Lower lobe of right lung (tissue), 2 donors: ENCODE measurements at regions not wholly inside any gene's neighbourhood (a gene's known extent, or its start where the extent isn't known, plus 50 kb on each side); places are given as distances from the start of the nearest gene placed in this dataset.

Experiments
- ATAC-seq, 2 donors: fragments of 200-7000 bp; cut with Tn5 transposase; one replicate each; pipeline ENCODE4 v1.9.1; 2020 to 2022; ENCODE audit warnings: mild to moderate bottlenecking in 2 of 2, moderate library complexity in 2 of 2
- DNase-seq: peaks from one replicate; pipeline ENCODE4 v3.0.0-alpha.2; 2020
- H3K27ac ChIP-seq: fragments of 200-600 bp; one replicate; pipeline ENCODE4 v1.8.0; 2022
- H3K27me3 ChIP-seq: fragments of 200-600 bp; one replicate; pipeline ENCODE4 v1.8.0; 2022; ENCODE audit warnings: low read depth
- H3K36me3 ChIP-seq: fragments of 200-600 bp; one replicate; pipeline ENCODE4 v1.8.0; 2022; ENCODE audit warnings: mild to moderate bottlenecking
- H3K4me1 ChIP-seq: fragments of 200-600 bp; one replicate; pipeline ENCODE4 v1.8.0; 2022
- H3K4me3 ChIP-seq: fragments of 200-600 bp; one replicate; pipeline ENCODE4 v1.8.0; 2022; ENCODE audit warnings: mild to moderate bottlenecking
- H3K9me3 ChIP-seq: fragments of 200-600 bp; one replicate; pipeline ENCODE4 v1.8.0; 2022
- CTCF ChIP-seq: fragments of 200-600 bp; IDR thresholded peaks from one replicate; pipeline ENCODE4 v1.8.0; 2022; ENCODE audit warnings: antibody characterized with exemption, mild to moderate bottlenecking
- intact Hi-C: fragments of 100-400 bp; cut with DNase I; formaldehyde crosslinking; loops from one replicate; pipeline ENCODE4 v1.11.0; 2022
- donor health status: DM: no; HTN: yes; CAD: no; lungs with severe emphysema.

DNA sequence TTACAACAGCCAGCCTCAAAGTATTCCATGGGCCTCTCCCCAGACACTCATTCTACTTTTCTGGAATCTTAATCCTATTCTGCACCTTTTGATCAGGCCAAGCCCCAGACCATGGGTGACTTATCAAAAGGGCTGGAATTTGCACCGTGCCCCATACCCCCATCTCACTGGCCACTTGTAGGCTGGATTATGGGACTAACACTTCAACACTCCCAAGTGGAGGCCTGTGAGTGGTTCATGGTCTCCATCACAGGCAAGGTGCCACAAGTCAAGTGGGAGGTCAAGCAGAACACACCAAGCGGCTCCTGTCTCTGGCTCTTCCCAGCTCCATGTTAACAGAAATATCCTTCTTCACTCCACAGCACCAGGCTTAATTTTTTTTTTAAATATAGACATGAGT, 212.3 kb upstream of the HEY2 start:
- no peak for TF ChIP-seq CTCF
- peaks cover 14% of the 10 kb centered on the region for H3K27me3 ChIP-seq
- ATAC-seq (no peak), DNase-seq (no peak)
- no peak overlapping the region for H3K27ac ChIP-seq
- no peak overlapping the region for H3K4me3 ChIP-seq
- H3K4me1 ChIP-seq: no peaks in the 10 kb centered on the region
- H3K9me3 ChIP-seq: no peaks in the 10 kb centered on the region
- intact Hi-C loops: no loop called here
- H3K36me3 ChIP-seq: no peaks in the 10 kb centered on the region

GRCh38 chr6:125539892-125540291, 209.5 kb upstream of the HEY2 start:
- ATAC-seq: no peak
- Histone ChIP-seq H3K4me3 (no peak overlapping the region), H3K36me3 (no peaks in the 10 kb centered on the region), H3K27ac (no peak overlapping the region), H3K4me1 (no peaks in the 10 kb centered on the region), H3K27me3 (peaks cover under 1% of the 10 kb centered on the region), H3K9me3 (no peaks in the 10 kb centered on the region)
- DNase-seq: no peak
- intact Hi-C loops: no loop called here
- no peak for TF ChIP-seq CTCF

GRCh38 chr6:125544819-125545218, 204.6 kb upstream of the HEY2 start:
- no peak for DNase-seq
- no peak for TF ChIP-seq CTCF
- intact Hi-C loops: no loop called here
- Histone ChIP-seq H3K36me3 (no peaks in the 10 kb centered on the region), H3K27me3 (no peaks in the 10 kb centered on the region), H3K27ac (no peak overlapping the region), H3K9me3 (no peaks in the 10 kb centered on the region), H3K4me3 (no peak overlapping the region), H3K4me1 (peaks cover 9% of the 10 kb centered on the region)
- no peak for ATAC-seq

DNA sequence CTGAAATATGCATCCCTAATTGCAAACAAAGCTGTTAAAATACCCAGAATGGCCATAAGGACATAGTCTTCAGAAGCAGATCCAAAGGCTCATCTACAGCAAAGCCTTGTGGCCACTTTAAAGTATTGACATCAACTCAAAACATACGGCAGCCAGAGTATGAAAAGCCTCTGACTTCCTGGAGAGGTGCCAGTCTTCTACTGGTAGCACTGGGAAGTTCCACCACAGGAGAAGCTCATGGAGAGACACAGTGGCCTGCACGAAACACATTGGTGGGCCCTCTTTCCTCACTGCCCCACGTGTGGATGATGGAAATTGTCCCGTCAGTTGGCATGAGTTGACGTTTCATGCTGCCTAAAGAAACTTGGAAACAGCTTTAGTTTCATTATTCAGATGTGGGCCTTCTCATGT, 202.6 kb upstream of the HEY2 start:
- H3K36me3 ChIP-seq: no peaks in the 10 kb centered on the region
- peak; percentile 11 for TF ChIP-seq CTCF
- no peaks in the 10 kb centered on the region for H3K27me3 ChIP-seq
- no peak overlapping the region for H3K4me3 ChIP-seq
- H3K9me3 ChIP-seq: no peaks in the 10 kb centered on the region
- intact Hi-C loops: no loop called here
- no peak overlapping the region for H3K27ac ChIP-seq
- H3K4me1 ChIP-seq: peaks cover 9% of the 10 kb centered on the region
- ATAC-seq (no peak), DNase-seq (no peak)

DNA sequence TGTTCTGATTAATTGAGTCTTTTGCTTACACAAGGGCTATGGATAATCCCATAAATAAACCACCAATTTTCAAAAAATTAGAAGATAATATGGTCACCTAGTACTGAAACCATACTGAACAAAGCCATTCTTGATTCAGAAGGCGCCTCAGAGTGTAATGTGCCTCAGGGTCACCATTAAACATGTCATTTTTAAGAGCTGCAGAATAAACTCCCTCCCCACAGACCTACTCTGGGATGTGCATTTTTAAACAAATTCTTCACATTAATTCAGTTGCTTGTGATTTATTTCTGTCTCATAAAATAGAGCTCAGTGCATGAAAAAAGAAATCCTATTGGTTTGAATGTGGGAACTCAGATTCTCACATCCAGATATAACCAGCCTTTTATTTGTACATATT, 202.1 kb upstream of the HEY2 start:
- intact Hi-C loops: no loop called here
- Histone ChIP-seq H3K27me3 (no peaks in the 10 kb centered on the region), H3K4me1 (peaks cover 9% of the 10 kb centered on the region), H3K9me3 (no peaks in the 10 kb centered on the region), H3K36me3 (no peaks in the 10 kb centered on the region), H3K4me3 (no peak overlapping the region), H3K27ac (no peak overlapping the region)
- no peak for TF ChIP-seq CTCF
- no peak for DNase-seq
- no peak for ATAC-seq
